Esophagus squamous epithelium (tissue), 4 donors: ENCODE measurements at regions not wholly inside any gene's neighbourhood (a gene's known extent, or its start where the extent isn't known, plus 50 kb on each side); places are given as distances from the start of the nearest gene placed in this dataset.

Source experiments
- POLR2A ChIP-seq, 4 donors: fragments of 450-650 bp; IDR thresholded peaks; one replicate each; pipeline ENCODE4 v1.6.1; 2017; ENCODE audit warnings: antibody characterized with exemption in 4 of 4, mild to moderate bottlenecking in 4 of 4, moderate library complexity in 3 of 4
- TF ChIP-seq, protein P1 (sequence below), 6 experiments: fragments of 450-650 bp in 4 of 6; fragments of 200-600 bp in 2 of 6; sonication (generic) in 2 of 6; IDR thresholded peaks; one replicate each; pipeline ENCODE4 v1.5.1; 2016 to 2019; ENCODE audit warnings: antibody characterized with exemption in 6 of 6, mild to moderate bottlenecking in 4 of 6, moderate library complexity in 4 of 6

DNA sequence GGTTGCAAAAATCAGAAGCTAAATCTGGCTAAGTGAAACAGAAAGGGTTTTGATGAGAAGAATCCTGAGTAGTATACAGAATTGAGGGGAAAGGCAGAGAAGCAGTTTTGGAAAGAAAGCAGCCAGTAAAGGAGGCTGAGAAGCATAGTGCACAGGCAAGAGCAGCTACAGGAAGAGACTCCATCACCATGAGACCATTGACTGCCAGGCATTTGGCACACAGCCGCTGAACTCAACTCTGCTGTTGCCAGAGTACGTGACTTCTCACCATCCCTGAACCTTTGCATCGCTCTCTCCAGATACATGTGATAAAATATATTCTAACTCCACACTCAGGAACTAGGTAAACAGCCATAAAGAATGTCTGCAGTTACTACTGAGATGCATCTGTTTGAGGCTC, 128.3 kb upstream of the C1orf21 start:
- no peak for TF ChIP-seq POLR2A (IDR thresholded peaks at IDR 0.05)
- TF ChIP-seq, protein P1, sequence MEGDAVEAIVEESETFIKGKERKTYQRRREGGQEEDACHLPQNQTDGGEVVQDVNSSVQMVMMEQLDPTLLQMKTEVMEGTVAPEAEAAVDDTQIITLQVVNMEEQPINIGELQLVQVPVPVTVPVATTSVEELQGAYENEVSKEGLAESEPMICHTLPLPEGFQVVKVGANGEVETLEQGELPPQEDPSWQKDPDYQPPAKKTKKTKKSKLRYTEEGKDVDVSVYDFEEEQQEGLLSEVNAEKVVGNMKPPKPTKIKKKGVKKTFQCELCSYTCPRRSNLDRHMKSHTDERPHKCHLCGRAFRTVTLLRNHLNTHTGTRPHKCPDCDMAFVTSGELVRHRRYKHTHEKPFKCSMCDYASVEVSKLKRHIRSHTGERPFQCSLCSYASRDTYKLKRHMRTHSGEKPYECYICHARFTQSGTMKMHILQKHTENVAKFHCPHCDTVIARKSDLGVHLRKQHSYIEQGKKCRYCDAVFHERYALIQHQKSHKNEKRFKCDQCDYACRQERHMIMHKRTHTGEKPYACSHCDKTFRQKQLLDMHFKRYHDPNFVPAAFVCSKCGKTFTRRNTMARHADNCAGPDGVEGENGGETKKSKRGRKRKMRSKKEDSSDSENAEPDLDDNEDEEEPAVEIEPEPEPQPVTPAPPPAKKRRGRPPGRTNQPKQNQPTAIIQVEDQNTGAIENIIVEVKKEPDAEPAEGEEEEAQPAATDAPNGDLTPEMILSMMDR (IDR thresholded peaks at IDR 0.05): no peak
